NCI-H1436 treated with DMSO at 0.1 percent for 48 hours (cell line): ENCODE measurements at regions not wholly inside any gene's neighbourhood (a gene's known extent, or its start where the extent isn't known, plus 50 kb on each side); places are given as distances from the start of the nearest gene placed in this dataset.
"Not testable (repeated sequence)": the region's sequence is repeated elsewhere in the genome, so short reads cannot be mapped to it uniquely, and the experiment has no call there.

Experiments
- DNase-seq: peaks from one replicate; lab custom pipeline; 2025; lab: John Stamatoyannopoulos, UW

GRCh38 chr2:176569574-176569973 lies 300.3 kb downstream of the MTX2 start:
- DNase-seq, result no peak

- DNase-seq, result no peak
Observed at GRCh38 chr2:176573612-176574483, 304.6 kb downstream of the MTX2 start.

- DNase-seq, result no peak
Observed at GRCh38 chr2:176574484-176575236, 305.4 kb downstream of the MTX2 start.

GRCh38 chr2:176575237-176575744 lies 306.0 kb downstream of the MTX2 start:
- DNase-seq, result no peak

- DNase-seq, result no peak
Observed at GRCh38 chr2:176577054-176577453, 307.8 kb downstream of the MTX2 start.

- DNase-seq, result not testable (repeated sequence)
Observed at GRCh38 chr2:176578292-176578691, 309.1 kb downstream of the MTX2 start.

- no peak for DNase-seq
Observed at GRCh38 chr2:176579608-176580007, 310.4 kb downstream of the MTX2 start.

GRCh38 chr2:176581557-176582165 lies 312.4 kb downstream of the MTX2 start:
- DNase-seq, result no peak

GRCh38 chr2:176582176-176582575 lies 312.9 kb downstream of the MTX2 start:
- no peak for DNase-seq

- no peak for DNase-seq
Observed at GRCh38 chr2:176582990-176583481, 313.8 kb downstream of the MTX2 start.

- DNase-seq, result no peak
Observed at GRCh38 chr2:176583607-176584006, 314.4 kb downstream of the MTX2 start.

- no peak for DNase-seq
Observed at GRCh38 chr2:176584333-176584732, 315.1 kb downstream of the MTX2 start.

- DNase-seq, result no peak
Observed at GRCh38 chr2:176585291-176585690, 316.0 kb downstream of the MTX2 start.

GRCh38 chr2:176585791-176586190 lies 316.5 kb downstream of the MTX2 start:
- DNase-seq, result no peak

- no peak for DNase-seq
Observed at GRCh38 chr2:176589287-176589686, 320.0 kb downstream of the MTX2 start.

- DNase-seq, result no peak
Observed at GRCh38 chr2:176589825-176590440, 320.7 kb downstream of the MTX2 start.

- DNase-seq, result no peak
Observed at GRCh38 chr2:176592216-176592615, 323.0 kb downstream of the MTX2 start.

GRCh38 chr2:176595986-176596385 lies 326.7 kb downstream of the MTX2 start:
- DNase-seq, result no peak

- no peak for DNase-seq
Observed at GRCh38 chr2:176597916-176598315, 328.7 kb downstream of the MTX2 start.

- no peak for DNase-seq
Observed at GRCh38 chr2:176598351-176598750, 329.1 kb downstream of the MTX2 start.

GRCh38 chr2:176599796-176600485 lies 330.7 kb downstream of the MTX2 start:
- DNase-seq, result no peak
